Bronchial epithelial cell (primary cell): ENCODE measurements at regions not wholly inside any gene's neighbourhood (a gene's known extent, or its start where the extent isn't known, plus 50 kb on each side); places are given as distances from the start of the nearest gene placed in this dataset.

ENCODE experiments used
- DNase-seq: peaks from one replicate; pipeline ENCODE4 v3.0.0-alpha.2; 2010; ENCODE audit warnings: low read depth
- FAIRE-seq: peaks from 2 replicates; lab custom pipeline; 2011; peaks lifted over from hg19 to GRCh38; lab: Jason Lieb, UNC
- H3K27me3 ChIP-seq: 2 replicates; pipeline ENCODE4 v1.5.1; 2011; ENCODE audit warnings: low read length; ENCODE audit not compliant: control insufficient read depth, insufficient read depth
- H3K36me3 ChIP-seq: 2 replicates; pipeline ENCODE4 v1.5.1; 2011; ENCODE audit warnings: low read length; ENCODE audit not compliant: control insufficient read depth, insufficient read depth
- H3K4me3 ChIP-seq: 2 replicates; pipeline ENCODE4 v1.5.1; 2011; ENCODE audit warnings: mild to moderate bottlenecking, low read depth, low read length, control low read depth
- TF ChIP-seq, protein P1 (sequence below): IDR thresholded peaks from 2 replicates; pipeline ENCODE4 v1.5.1; 2011; ENCODE audit warnings: mild to moderate bottlenecking, moderate library complexity, low read length, control low read depth, inconsistent platforms; ENCODE audit not compliant: insufficient read depth, severe bottlenecking

DNA sequence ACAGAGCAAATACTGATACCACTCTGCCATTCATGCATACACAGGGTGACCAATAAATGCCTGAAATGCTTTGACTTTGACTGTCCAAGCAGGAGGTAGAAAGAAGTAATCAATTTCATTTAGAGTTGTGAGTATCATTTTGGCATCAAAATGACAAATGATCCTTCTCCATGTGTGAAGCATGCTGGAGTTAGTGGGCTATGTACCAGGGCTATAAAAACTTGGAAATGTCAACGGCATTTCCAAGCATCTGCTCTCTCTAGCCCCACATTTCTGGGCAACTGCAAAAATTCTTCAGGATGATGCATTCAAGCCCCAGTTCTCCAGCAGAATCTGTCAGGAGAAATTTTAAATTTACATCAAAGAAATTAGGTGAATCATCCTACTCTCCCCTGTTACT is 208.4 kb upstream of the PTBP2 start:
- Histone ChIP-seq H3K4me3 (no peak overlapping the region), H3K27me3 (no peaks in the 10 kb centered on the region), H3K36me3 (no peaks in the 10 kb centered on the region)
- DNase-seq (no peak), FAIRE-seq (no peak)
- TF ChIP-seq, protein P1, sequence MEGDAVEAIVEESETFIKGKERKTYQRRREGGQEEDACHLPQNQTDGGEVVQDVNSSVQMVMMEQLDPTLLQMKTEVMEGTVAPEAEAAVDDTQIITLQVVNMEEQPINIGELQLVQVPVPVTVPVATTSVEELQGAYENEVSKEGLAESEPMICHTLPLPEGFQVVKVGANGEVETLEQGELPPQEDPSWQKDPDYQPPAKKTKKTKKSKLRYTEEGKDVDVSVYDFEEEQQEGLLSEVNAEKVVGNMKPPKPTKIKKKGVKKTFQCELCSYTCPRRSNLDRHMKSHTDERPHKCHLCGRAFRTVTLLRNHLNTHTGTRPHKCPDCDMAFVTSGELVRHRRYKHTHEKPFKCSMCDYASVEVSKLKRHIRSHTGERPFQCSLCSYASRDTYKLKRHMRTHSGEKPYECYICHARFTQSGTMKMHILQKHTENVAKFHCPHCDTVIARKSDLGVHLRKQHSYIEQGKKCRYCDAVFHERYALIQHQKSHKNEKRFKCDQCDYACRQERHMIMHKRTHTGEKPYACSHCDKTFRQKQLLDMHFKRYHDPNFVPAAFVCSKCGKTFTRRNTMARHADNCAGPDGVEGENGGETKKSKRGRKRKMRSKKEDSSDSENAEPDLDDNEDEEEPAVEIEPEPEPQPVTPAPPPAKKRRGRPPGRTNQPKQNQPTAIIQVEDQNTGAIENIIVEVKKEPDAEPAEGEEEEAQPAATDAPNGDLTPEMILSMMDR, result no peak

DNA sequence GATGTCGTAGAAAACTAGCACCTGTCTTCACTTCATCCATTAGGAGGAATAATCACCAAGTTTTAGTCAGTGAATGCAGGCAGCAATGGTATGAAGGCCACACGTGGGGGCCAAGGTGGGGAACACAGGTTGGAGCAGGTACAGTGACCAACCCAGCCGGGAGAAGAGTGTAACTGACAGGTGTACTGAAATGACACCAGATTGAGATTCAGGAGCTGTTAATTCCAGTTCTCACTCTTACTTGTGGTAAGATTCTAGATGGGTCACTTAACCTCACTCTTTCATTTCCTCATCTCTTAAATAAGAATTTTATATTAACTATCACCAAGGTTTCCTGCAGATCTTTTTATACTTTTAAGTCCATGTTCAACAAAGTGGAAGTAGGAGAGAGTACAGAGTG is 206.2 kb upstream of the PTBP2 start:
- Histone ChIP-seq H3K4me3 (no peak overlapping the region), H3K36me3 (no peaks in the 10 kb centered on the region), H3K27me3 (no peaks in the 10 kb centered on the region)
- TF ChIP-seq, protein P1, result no peak
- DNase-seq, result no peak
- no peak for FAIRE-seq

DNA sequence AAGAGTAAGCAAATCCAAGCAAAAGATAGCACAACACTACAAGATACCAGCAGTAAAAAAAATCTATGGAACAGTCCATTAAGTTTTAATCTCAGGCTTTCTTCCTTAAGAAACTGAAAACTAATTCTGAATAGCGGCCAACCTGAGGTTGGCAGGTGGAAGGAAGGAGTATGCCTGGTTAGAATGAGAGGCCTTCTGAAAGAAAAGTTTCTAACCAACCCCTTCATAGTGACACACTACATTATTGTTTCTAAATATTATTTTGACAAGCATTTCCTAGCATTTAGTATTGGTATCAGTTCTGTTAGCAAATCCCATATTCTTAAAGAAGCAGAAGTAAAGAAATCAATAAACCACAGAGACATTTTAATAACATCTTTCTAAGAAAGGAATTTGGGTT is 205.7 kb upstream of the PTBP2 start:
- no peak for FAIRE-seq
- H3K27me3 ChIP-seq, result no peaks in the 10 kb centered on the region
- no peaks in the 10 kb centered on the region for H3K36me3 ChIP-seq
- TF ChIP-seq, protein P1, result no peak
- H3K4me3 ChIP-seq, result no peak overlapping the region
- DNase-seq, result no peak

DNA sequence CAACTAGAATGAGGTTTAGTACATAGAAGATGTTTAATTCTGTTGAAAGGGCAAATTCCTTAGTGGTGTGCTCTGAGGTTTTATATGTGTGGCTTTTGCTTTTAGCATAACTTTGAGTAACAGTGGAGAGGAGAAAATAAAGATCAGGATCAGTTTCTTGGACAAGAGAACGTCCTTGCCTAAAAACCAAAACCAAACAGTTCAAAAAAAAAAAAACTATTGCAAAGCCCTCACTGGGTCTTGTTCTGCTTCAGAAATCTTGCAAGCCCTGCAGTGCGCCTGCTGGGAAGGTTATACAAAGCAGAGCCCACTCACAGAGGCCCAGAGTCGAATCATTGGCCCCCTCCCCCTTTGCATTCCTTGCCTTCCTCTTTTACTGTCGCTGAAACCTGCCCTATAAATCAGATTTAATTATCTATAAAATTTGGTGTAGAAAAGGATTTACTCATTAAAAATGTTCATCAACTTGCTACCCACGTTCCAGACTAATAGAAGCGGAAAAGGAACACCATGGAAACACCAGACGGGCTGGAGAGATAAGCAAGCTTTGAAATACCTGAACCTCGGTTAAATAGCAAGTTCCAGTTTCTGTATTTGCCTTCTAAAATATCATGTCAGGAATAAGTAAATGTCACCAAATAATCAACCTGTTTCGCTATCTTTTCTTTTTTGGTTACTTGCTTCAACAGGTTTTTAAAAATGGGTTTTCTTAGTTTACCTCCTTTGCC is 201.6 kb upstream of the PTBP2 start:
- TF ChIP-seq, protein P1, result no peak
- no peaks in the 10 kb centered on the region for H3K27me3 ChIP-seq
- H3K4me3 ChIP-seq, result no peak overlapping the region
- FAIRE-seq (no peak), DNase-seq (no peak)
- H3K36me3 ChIP-seq, result no peaks in the 10 kb centered on the region

DNA sequence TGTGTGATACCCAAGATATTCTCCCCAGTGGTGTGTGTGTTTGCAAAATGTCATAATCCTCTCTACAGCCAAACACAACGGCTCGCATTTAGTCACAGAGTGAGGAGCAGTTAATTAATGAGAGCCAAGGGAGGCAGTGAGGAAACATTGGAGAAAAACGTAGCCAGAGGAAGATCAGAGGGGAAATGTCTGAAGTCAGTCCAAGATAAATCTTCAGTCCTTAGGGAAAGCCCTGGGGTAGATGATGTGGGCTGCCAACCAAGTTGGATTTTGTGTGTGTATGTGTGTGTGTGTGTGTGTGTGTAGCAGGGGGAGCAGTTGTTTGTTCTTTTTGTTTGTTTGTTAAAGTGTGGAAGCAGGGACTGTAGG is 201.0 kb upstream of the PTBP2 start:
- Histone ChIP-seq H3K27me3 (no peaks in the 10 kb centered on the region), H3K36me3 (no peaks in the 10 kb centered on the region), H3K4me3 (no peak overlapping the region)
- FAIRE-seq (no peak), DNase-seq (no peak)
- TF ChIP-seq, protein P1, result no peak

DNA sequence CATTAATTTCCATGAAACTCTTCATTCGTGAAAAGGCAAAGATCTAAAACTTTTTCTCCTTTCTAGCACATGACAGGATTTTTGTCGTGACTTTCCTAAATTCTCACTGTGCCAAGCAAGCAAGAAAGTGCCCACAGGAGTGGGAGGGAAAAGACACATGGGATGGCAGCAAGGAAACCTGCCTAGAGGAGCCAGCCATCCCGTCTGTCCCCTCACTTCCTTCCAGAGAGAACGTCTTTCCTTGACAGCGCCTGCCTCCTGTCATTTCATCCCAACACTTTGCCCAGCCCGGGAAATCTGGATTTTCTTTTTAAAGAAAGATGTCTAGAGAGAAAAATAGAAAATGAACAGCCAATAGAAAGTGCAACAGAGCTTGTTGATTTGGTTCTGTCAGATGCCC is 200.6 kb upstream of the PTBP2 start:
- no peak for DNase-seq
- no peak for FAIRE-seq

More for the DNA sequence above, 200.6 kb upstream of the PTBP2 start:
- no peak overlapping the region for H3K4me3 ChIP-seq
- H3K27me3 ChIP-seq, result no peaks in the 10 kb centered on the region
- H3K36me3 ChIP-seq, result no peaks in the 10 kb centered on the region
- TF ChIP-seq, protein P1, result no peak
